ENCODE measurements at regions not wholly inside any gene's neighbourhood (a gene's known extent, or its start where the extent isn't known, plus 50 kb on each side); places are given as distances from the start of the nearest gene placed in this dataset.

DNA sequence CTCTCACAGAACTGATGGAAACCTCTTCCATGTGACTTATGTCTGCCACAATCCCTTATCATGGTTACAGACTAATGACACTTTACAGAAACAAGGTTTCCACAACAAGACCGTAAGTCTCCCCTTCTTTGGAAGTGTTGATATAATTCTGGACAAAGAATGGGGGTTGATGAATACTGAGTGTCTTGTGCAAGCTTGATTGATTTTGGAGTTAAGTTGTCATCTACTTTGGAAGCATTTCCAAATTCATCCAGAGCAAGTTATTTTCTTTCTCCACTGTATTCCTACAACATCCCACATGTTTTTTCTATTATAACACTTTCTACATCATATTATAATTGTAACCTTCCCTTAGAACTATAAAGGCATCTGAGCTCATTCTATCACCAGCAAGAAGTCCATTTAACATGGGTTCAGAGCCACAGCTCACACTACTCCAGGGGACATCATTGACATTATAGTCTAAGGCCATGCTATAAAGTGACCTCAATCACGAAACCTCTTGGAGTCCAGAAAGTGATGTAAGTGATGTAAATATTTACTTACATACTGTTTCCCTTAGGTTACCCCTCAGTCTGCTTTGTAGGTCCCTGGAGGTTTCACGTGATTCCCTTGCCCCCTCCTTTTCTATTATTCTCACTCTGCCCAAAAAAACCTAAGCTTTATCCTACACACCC lies 125.7 kb upstream of the PBX1 start:
- no peaks in the 10 kb centered on the region for H3K36me3 ChIP-seq

GRCh38 chr1:164433818-164434170 lies 125.2 kb upstream of the PBX1 start:
- DNase-seq (peak in 1 of 4 donors; percentile 12), ATAC-seq (no peak)
- no peak for TF ChIP-seq CTCF (IDR thresholded peaks at IDR 0.05)
- no peak overlapping the region for H3K27ac ChIP-seq
- intact Hi-C loops (cut with DNase I), result no loop called here
- H3K9me3 ChIP-seq, result no peaks in the 10 kb centered on the region
- H3K36me3 ChIP-seq, result no peaks in the 10 kb centered on the region
- H3K4me1 ChIP-seq, result no peaks in the 10 kb centered on the region
- no peak overlapping the region for H3K4me3 ChIP-seq
- H3K27me3 ChIP-seq, result no peaks in the 10 kb centered on the region

More for the DNA sequence above, 125.7 kb upstream of the PBX1 start:
- ATAC-seq (peak; percentile 37), DNase-seq (peak in 2 of 4 donors; percentile 10)
- H3K9me3 ChIP-seq, result no peaks in the 10 kb centered on the region
- TF ChIP-seq CTCF (IDR thresholded peaks at IDR 0.05), result no peak
- no peaks in the 10 kb centered on the region for H3K27me3 ChIP-seq
- no peak overlapping the region for H3K4me3 ChIP-seq
- no peaks in the 10 kb centered on the region for H3K4me1 ChIP-seq
- no peak overlapping the region for H3K27ac ChIP-seq
- intact Hi-C loops (cut with DNase I), result no loop called here

DNA sequence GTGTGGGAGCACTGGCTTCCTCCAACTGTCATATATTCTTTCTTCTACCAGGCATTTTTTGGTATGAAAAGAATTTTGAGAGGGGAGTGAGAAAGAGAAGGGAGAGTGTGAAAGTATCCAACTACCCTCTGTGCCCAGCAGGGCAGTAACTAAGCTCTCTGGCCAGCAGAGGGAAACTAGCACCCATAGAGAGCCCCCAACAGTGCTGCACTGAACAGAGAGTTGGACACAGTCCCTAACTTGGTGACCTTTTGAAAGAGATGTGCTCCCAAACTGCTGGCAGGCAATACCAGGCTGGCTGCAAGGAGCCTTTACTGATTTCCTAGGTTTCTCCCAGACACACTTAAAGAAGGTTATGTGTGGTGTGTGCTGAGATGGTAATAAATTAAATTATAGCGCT lies 118.8 kb upstream of the PBX1 start:
- intact Hi-C loops (cut with DNase I), result no loop called here
- H3K4me1 ChIP-seq, result peaks cover 0 to 3% of the 10 kb centered on the region in 2 donors
- ATAC-seq, result peak; percentile 64
- TF ChIP-seq CTCF (IDR thresholded peaks at IDR 0.05), result no peak
- no peaks in the 10 kb centered on the region for H3K36me3 ChIP-seq
- H3K4me3 ChIP-seq, result no peak overlapping the region
- DNase-seq, result peak in 2 of 4 donors; percentile 12 to 48
- H3K27ac ChIP-seq, result no peak overlapping the region
- H3K9me3 ChIP-seq, result no peaks in the 10 kb centered on the region
- H3K27me3 ChIP-seq, result no peaks in the 10 kb centered on the region

DNA sequence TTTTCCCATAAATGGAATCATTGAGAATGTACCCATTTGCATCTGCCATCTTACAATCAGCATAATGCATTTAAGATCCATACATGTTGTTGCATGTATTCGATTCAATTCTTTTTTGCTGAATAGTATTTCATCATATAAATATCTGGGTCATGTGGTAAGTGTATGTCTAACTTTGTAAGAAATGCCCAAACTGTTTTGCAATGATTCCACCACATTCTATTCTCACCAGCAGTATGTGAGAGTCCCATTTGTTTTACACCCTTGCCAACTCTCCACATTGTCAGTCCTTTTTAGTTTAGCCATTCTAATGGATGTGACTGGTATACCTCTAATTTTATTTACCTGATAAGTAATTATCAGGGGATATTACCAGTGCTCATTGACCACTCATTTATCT lies 115.8 kb upstream of the PBX1 start:
- Histone ChIP-seq H3K9me3 (no peaks in the 10 kb centered on the region), H3K27me3 (no peaks in the 10 kb centered on the region), H3K27ac (no peak overlapping the region), H3K4me3 (no peak overlapping the region), H3K36me3 (no peaks in the 10 kb centered on the region), H3K4me1 (peaks cover 0 to 3% of the 10 kb centered on the region in 2 donors)
- intact Hi-C loops (cut with DNase I), result no loop called here
- ATAC-seq (no peak), DNase-seq (no peak)
- TF ChIP-seq CTCF (IDR thresholded peaks at IDR 0.05), result no peak

- H3K27me3 ChIP-seq, result no peaks in the 10 kb centered on the region
- H3K36me3 ChIP-seq, result no peaks in the 10 kb centered on the region
- DNase-seq, result no peak
- ATAC-seq, result no peak
- peaks cover 0 to 3% of the 10 kb centered on the region in 2 donors for H3K4me1 ChIP-seq
- no peak for TF ChIP-seq CTCF (IDR thresholded peaks at IDR 0.05)
- no peak overlapping the region for H3K27ac ChIP-seq
- no peaks in the 10 kb centered on the region for H3K9me3 ChIP-seq
- intact Hi-C loops (cut with DNase I), result no loop called here
- no peak overlapping the region for H3K4me3 ChIP-seq
Measured at GRCh38 chr1:164443836-164444235, 115.1 kb upstream of the PBX1 start.

Data from left lung (tissue), 4 donors.